ENCODE measurements at regions not wholly inside any gene's neighbourhood (a gene's known extent, or its start where the extent isn't known, plus 50 kb on each side); places are given as distances from the start of the nearest gene placed in this dataset.

GRCh38 chr16:52597073-52597771 lies 50.3 kb upstream of the TOX3 start:
- Histone ChIP-seq H3K36me3 (ENCODE audit: insufficient read depth, low read length) (no peaks in the 10 kb centered on the region), H3K9me2 (replicated peaks; ENCODE audit: insufficient read depth, low read length) (no peaks in the 10 kb centered on the region), H3K4me2 (ENCODE audit: low read depth, low read length, poor library complexity, severe bottlenecking) (no peak overlapping the region), H3K9me3 (ENCODE audit: low read length) (no peaks in the 10 kb centered on the region), H3K4me1 (ENCODE audit: low read length) (no peaks in the 10 kb centered on the region), H4K20me1 (ENCODE audit: insufficient read depth, low read depth, low read length) (no peaks in the 10 kb centered on the region), H3K9ac (ENCODE audit: low read length) (no peak overlapping the region), H3K79me2 (ENCODE audit: low read length) (no peaks in the 10 kb centered on the region), H3K27ac (ENCODE audit: low read length) (no peak overlapping the region), H3K27me3 (ENCODE audit: low read length) (no peaks in the 10 kb centered on the region), H3K4me3 (ENCODE audit: low read length) (no peak overlapping the region), H2AFZ (ENCODE audit: low read length) (no peak overlapping the region)
- no peak for DNase-seq

All from Karpas-422 (cell line).